H1 (cell line): ENCODE measurements at regions not wholly inside any gene's neighbourhood (a gene's known extent, or its start where the extent isn't known, plus 50 kb on each side); places are given as distances from the start of the nearest gene placed in this dataset.

Source experiments
- CTCF ChIA-PET: fragments of 300-600 bp; sonication (Branson Sonifier 250); formaldehyde crosslinking; loops from one replicate; lab custom pipeline; 2021; ENCODE audit not compliant: partially characterized antibody; lab: Charles Lee
- POLR2A ChIA-PET: fragments of 300-600 bp; sonication (Branson Sonifier 250); formaldehyde crosslinking; loops from one replicate; lab custom pipeline; 2021; ENCODE audit warnings: inconsistent platforms; ENCODE audit not compliant: partially characterized antibody; lab: Charles Lee
- DNase-seq, 2 experiments: peaks; one replicate each; pipeline versions ENCODE4 v3.0.0 to v3.0.0-alpha.2; 2010 to 2022; ENCODE audit warnings: low spot score in 2 of 2, low read depth in 1 of 2, mixed read lengths in 1 of 2
- FAIRE-seq: peaks from 2 replicates; lab custom pipeline; 2011; peaks lifted over from hg19 to GRCh38; lab: Jason Lieb, UNC
- H2AFZ ChIP-seq: 2 replicates; pipeline ENCODE4 v1.8.1; 2012; ENCODE audit warnings: low read length, inconsistent platforms
- H2AK5ac ChIP-seq: 2 replicates; pipeline ENCODE4 v1.6.1; 2013; ENCODE audit warnings: low read depth, low read length
- H2BK120ac ChIP-seq: replicated peaks from 2 replicates; pipeline ENCODE3; 2013; ENCODE audit warnings: low read depth, low read length, inconsistent platforms
- H2BK12ac ChIP-seq: 2 replicates; pipeline ENCODE4 v1.6.1; 2013; ENCODE audit warnings: low read depth, low read length
- H2BK15ac ChIP-seq: 2 replicates; pipeline ENCODE4 v1.6.1; 2013; ENCODE audit warnings: low read length
- H2BK20ac ChIP-seq: 2 replicates; pipeline ENCODE4 v1.6.1; 2013; ENCODE audit warnings: low read length
- H2BK5ac ChIP-seq: 2 replicates; pipeline ENCODE4 v1.6.1; 2013; ENCODE audit warnings: low read depth, low read length
- H3K14ac ChIP-seq: 2 replicates; pipeline ENCODE4 v1.6.1; 2013; ENCODE audit warnings: inconsistent platforms; ENCODE audit not compliant: insufficient read length
- H3K18ac ChIP-seq: 2 replicates; pipeline ENCODE4 v1.6.1; 2013; ENCODE audit warnings: low read length; ENCODE audit errors: extremely low read depth
- H3K23ac ChIP-seq: 2 replicates; pipeline ENCODE4 v1.6.1; 2013; ENCODE audit warnings: inconsistent platforms; ENCODE audit not compliant: insufficient read length
- H3K23me2 ChIP-seq: 2 replicates; pipeline ENCODE4 v1.6.1; 2013; ENCODE audit warnings: low read depth, low read length
- H3K27ac ChIP-seq: 2 replicates; pipeline ENCODE4 v1.6.1; 2011; ENCODE audit warnings: low read depth, low read length, inconsistent platforms
- H3K27me3 ChIP-seq, 4 experiments: replicated peaks in 1 of 4; 1 replicate in 1 of 4; 2 replicates in 3 of 4; pipeline versions ENCODE4 v1.6.1 to v1.8.1; 2011 to 2013; ENCODE audit warnings: low read length in 3 of 4, mild to moderate bottlenecking in 3 of 4, inconsistent platforms in 2 of 4, mixed read lengths in 2 of 4, moderate library complexity in 1 of 4; ENCODE audit not compliant: control insufficient read depth in 3 of 4, insufficient read depth in 3 of 4; ENCODE audit errors: extremely low read depth in 1 of 4
- H3K36me3 ChIP-seq, 4 experiments: 2 replicates each; pipeline versions ENCODE4 v1.6.1 to v1.8.1; 2011 to 2013; ENCODE audit warnings: mild to moderate bottlenecking in 4 of 4, low read length in 3 of 4, moderate library complexity in 2 of 4, control low read depth in 1 of 4, inconsistent platforms in 1 of 4; ENCODE audit not compliant: insufficient read depth in 4 of 4, control insufficient read depth in 2 of 4
- H3K4ac ChIP-seq: replicated peaks from 2 replicates; pipeline ENCODE3; 2013; ENCODE audit warnings: low read length, low read depth, mixed read lengths, inconsistent platforms; ENCODE audit not compliant: insufficient read length
- H3K4me1 ChIP-seq, 4 experiments: replicated peaks in 1 of 4; 1 replicate in 1 of 4; 2 replicates in 3 of 4; pipeline versions ENCODE4 v1.6.1 to v1.8.1; 2011 to 2013; ENCODE audit warnings: low read length in 3 of 4, inconsistent platforms in 2 of 4, mixed read lengths in 1 of 4; ENCODE audit not compliant: insufficient read depth in 4 of 4, control insufficient read depth in 3 of 4
- H3K4me2 ChIP-seq, 2 experiments: 2 replicates each; pipeline versions ENCODE4 v1.6.1 to v1.8.1; 2011 to 2013; ENCODE audit warnings: low read depth in 2 of 2, low read length in 2 of 2, control low read depth in 1 of 2, inconsistent platforms in 1 of 2, mild to moderate bottlenecking in 1 of 2; ENCODE audit not compliant: insufficient read depth in 1 of 2
- H3K4me3 ChIP-seq, 4 experiments: fragments of 200-600, 300-600 bp in 1 of 4; sonication (generic), shearing (Covaris generic), sonication (Bioruptor Twin) in 1 of 4; 2 replicates each; pipeline versions ENCODE4 v1.5.1 to v1.8.1; 2011 to 2016; ENCODE audit warnings: low read length in 4 of 4, low read depth in 3 of 4, control low read depth in 2 of 4, inconsistent platforms in 2 of 4, mild to moderate bottlenecking in 2 of 4, mixed read lengths in 1 of 4, moderate library complexity in 1 of 4; ENCODE audit not compliant: insufficient read depth in 2 of 4; ENCODE audit errors: extremely low read depth in 1 of 4
- H3K56ac ChIP-seq: replicated peaks from 2 replicates; pipeline ENCODE3; 2013; ENCODE audit warnings: low read depth, mild to moderate bottlenecking, mixed read lengths, low read length, inconsistent platforms; ENCODE audit not compliant: insufficient read length
- H3K79me1 ChIP-seq: 2 replicates; pipeline ENCODE4 v1.6.1; 2013; ENCODE audit warnings: low read depth, low read length, control low read depth
- H3K79me2 ChIP-seq, 2 experiments: 2 replicates each; pipeline versions ENCODE4 v1.6.1 to v1.8.1; 2012 to 2013; ENCODE audit warnings: low read length in 2 of 2, mild to moderate bottlenecking in 2 of 2, inconsistent platforms in 1 of 2; ENCODE audit not compliant: insufficient read depth in 2 of 2, control insufficient read depth in 1 of 2
- H3K9ac ChIP-seq, 4 experiments: replicated peaks in 1 of 4; 1 replicate in 1 of 4; 2 replicates in 3 of 4; pipeline versions ENCODE4 v1.6.1 to v1.8.1; 2011 to 2013; ENCODE audit warnings: low read depth in 3 of 4, low read length in 3 of 4, control low read depth in 2 of 4, mild to moderate bottlenecking in 2 of 4, moderate library complexity in 2 of 4, inconsistent platforms in 1 of 4; ENCODE audit errors: extremely low read depth in 1 of 4
- H3K9me3 ChIP-seq, 2 experiments: 2 replicates each; pipeline versions ENCODE4 v1.6.1 to v1.8.1; 2012 to 2013; ENCODE audit warnings: mild to moderate bottlenecking in 2 of 2, moderate library complexity in 2 of 2, control low read depth in 1 of 2, inconsistent platforms in 1 of 2, low read depth in 1 of 2, low read length in 1 of 2, mixed read lengths in 1 of 2; ENCODE audit not compliant: insufficient read depth in 2 of 2
- H4K20me1 ChIP-seq, 2 experiments: replicated peaks in 1 of 2; 2 replicates each; pipeline versions ENCODE3 to v1.8.1; 2011 to 2013; ENCODE audit warnings: inconsistent platforms in 2 of 2, low read length in 2 of 2, mild to moderate bottlenecking in 1 of 2; ENCODE audit not compliant: insufficient read depth in 2 of 2, control insufficient read depth in 1 of 2
- H4K5ac ChIP-seq: 2 replicates; pipeline ENCODE4 v1.6.1; 2013; ENCODE audit warnings: low read length, low read depth, mixed read lengths, inconsistent platforms; ENCODE audit not compliant: insufficient read length
- H4K8ac ChIP-seq: 2 replicates; pipeline ENCODE4 v1.8.0; 2013; ENCODE audit warnings: mild to moderate bottlenecking, moderate library complexity, low read length, inconsistent platforms; ENCODE audit not compliant: insufficient read depth; ENCODE audit errors: extremely low read depth
- H4K91ac ChIP-seq: replicated peaks from 2 replicates; pipeline ENCODE3; 2013; ENCODE audit warnings: low read length, mixed read lengths, inconsistent platforms; ENCODE audit not compliant: insufficient read length
- ATF3 ChIP-seq: IDR thresholded peaks from 2 replicates; pipeline ENCODE4 v1.6.1; 2011; ENCODE audit warnings: low read depth, mild to moderate bottlenecking, low read length; ENCODE audit not compliant: insufficient read depth
- BRCA1 ChIP-seq: IDR thresholded peaks from 2 replicates; pipeline ENCODE4 v1.6.1; 2012; ENCODE audit warnings: low read depth, low read length, improper control_type of control experiment
- CBX5 ChIP-seq: fragments of 300-800, 300-1000 bp; sonication (generic); IDR thresholded peaks from 2 replicates; pipeline ENCODE4 v1.7.1; 2016; ENCODE audit warnings: antibody characterized with exemption, low read length, low read depth
- CTBP2 ChIP-seq: IDR thresholded peaks from 2 replicates; pipeline ENCODE4 v1.7.0; 2011; ENCODE audit warnings: borderline replicate concordance, mild to moderate bottlenecking, moderate library complexity, mixed read lengths, low read length; ENCODE audit not compliant: insufficient read depth, insufficient read length
- GTF2F1 ChIP-seq: IDR thresholded peaks from 2 replicates; pipeline ENCODE4 v1.6.1; 2012; ENCODE audit warnings: low read depth, low read length, improper control_type of control experiment, borderline replicate concordance
- HDAC6 ChIP-seq: IDR thresholded peaks from one replicate; pipeline ENCODE4 v1.7.1; 2012; ENCODE audit warnings: low read depth, mild to moderate bottlenecking, inconsistent platforms, low read length, moderate library complexity
- JUN ChIP-seq: IDR thresholded peaks from 2 replicates; pipeline ENCODE4 v1.6.1; 2011; ENCODE audit warnings: low read depth, mild to moderate bottlenecking, improper control_type of control experiment, low read length
- KDM1A ChIP-seq: fragments of 200-600, 300-600 bp; sonication (generic); IDR thresholded peaks from 2 replicates; pipeline ENCODE4 v1.7.1; 2016; ENCODE audit warnings: mild to moderate bottlenecking, low read length, borderline replicate concordance
- RNF2 ChIP-seq: fragments of 200-900, 300-1000 bp; sonication (generic); IDR thresholded peaks from 2 replicates; pipeline ENCODE4 v1.7.1; 2016; ENCODE audit warnings: borderline replicate concordance, low read depth, mild to moderate bottlenecking, antibody characterized with exemption, low read length; ENCODE audit not compliant: poor library complexity, severe bottlenecking; ENCODE audit errors: missing control alignments
- RXRA ChIP-seq: IDR thresholded peaks from 2 replicates; pipeline ENCODE4 v1.6.1; 2011; ENCODE audit warnings: low read depth, mild to moderate bottlenecking, low read length, moderate library complexity; ENCODE audit not compliant: insufficient read depth
- SIX5 ChIP-seq: IDR thresholded peaks from 2 replicates; pipeline ENCODE4 v1.6.1; 2011; ENCODE audit warnings: mild to moderate bottlenecking, low read depth, low read length
- SRF ChIP-seq: IDR thresholded peaks from 2 replicates; pipeline ENCODE4 v1.6.1; 2011; ENCODE audit warnings: mild to moderate bottlenecking, low read depth, low read length, moderate library complexity
- YY1 ChIP-seq: IDR thresholded peaks from 2 replicates; pipeline ENCODE4 v1.6.1; 2011; ENCODE audit warnings: low read depth, mild to moderate bottlenecking, low read length
- WGBS, 2 experiments: shearing (Covaris generic) in 1 of 2; methylation state at CpG; one replicate each; pipeline versions ENCODE4 v1.1.6 to v1.1.7; 2013 to 2015; ENCODE audit warnings: low lambda C conversion rate in 2 of 2, mixed read lengths in 2 of 2, inconsistent platforms in 1 of 2, low coverage in 1 of 2, missing lambda C conversion rate in 1 of 2; ENCODE audit not compliant: insufficient replicate concordance in 2 of 2, insufficient coverage in 1 of 2, insufficient read length in 1 of 2; ENCODE audit errors: extremely low coverage in 1 of 2, missing lambda C conversion rate in 1 of 2; 5-methylcytosine and 5-hydroxymethylcytosine counted together

DNA sequence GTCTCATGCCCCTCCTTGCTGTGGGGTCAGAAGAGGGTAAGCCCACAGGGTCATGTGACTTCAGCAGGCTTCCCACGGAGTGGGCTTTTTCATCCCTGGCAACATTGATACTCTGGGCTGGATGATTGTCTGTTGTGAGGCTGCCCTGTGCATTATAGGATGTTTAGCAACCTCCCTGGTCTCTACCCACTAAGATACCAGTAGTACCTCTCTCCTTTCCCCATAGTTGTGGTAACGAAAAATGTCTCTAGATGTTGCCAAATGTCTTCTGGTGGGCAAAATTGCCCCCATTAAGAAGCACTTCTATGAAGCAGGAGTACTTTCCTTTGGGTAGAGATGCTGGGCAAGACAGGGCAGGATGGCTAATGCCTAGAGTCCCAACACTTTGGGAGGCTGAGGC lies 232.5 kb upstream of the ZNF217 start:
- ChIA-PET CTCF (interaction anchor here (1.3 kb wide), 1 partner anchor 89 kb away, joined by 3 read pairs; no protein-coding TSS in a partner anchor), POLR2A (no interaction called here)
- Histone ChIP-seq H2BK20ac (no peak overlapping the region), H3K79me1 (no peaks in the 10 kb centered on the region), H3K4me1 (peaks cover 0 to 17% (median 6%) of the 10 kb centered on the region in 4 experiments; a peak in 3 of 7 replicates), H3K79me2 (no peaks in the 10 kb centered on the region), H3K4ac (no peak overlapping the region), H2AFZ (no peak overlapping the region), H2BK12ac (no peak overlapping the region), H3K4me3 (no peak overlapping the region), H3K36me3 (no peaks in the 10 kb centered on the region), H2AK5ac (no peak overlapping the region), H2BK15ac (no peak overlapping the region), H3K23ac (no peak overlapping the region), H4K20me1 (no peaks in the 10 kb centered on the region), H4K91ac (no peak overlapping the region), H3K4me2 (no peak overlapping the region), H3K9ac (no peak overlapping the region), H3K56ac (no peak overlapping the region), H2BK120ac (no peak overlapping the region), H2BK5ac (no peak overlapping the region), H3K27me3 (no peaks in the 10 kb centered on the region), H3K23me2 (no peaks in the 10 kb centered on the region), H4K8ac (no peak overlapping the region), H4K5ac (no peak overlapping the region), H3K18ac (no peak overlapping the region), H3K9me3 (no peaks in the 10 kb centered on the region), H3K14ac (no peak overlapping the region), H3K27ac (no peak overlapping the region)
- WGBS, 2 experiments: 74% methylated on average over 2 of the region's 2 CpGs; no CpG with 5 or more reads in 1 of the 2 experiments
- DNase-seq (no peak), FAIRE-seq (no peak)
- TF ChIP-seq CBX5: no peak
- no peak for TF ChIP-seq SIX5
- no peak for TF ChIP-seq RXRA
- TF ChIP-seq BRCA1: no peak
- TF ChIP-seq HDAC6: no peak
- TF ChIP-seq GTF2F1: no peak
- TF ChIP-seq SRF: no peak
- no peak for TF ChIP-seq KDM1A
- TF ChIP-seq ATF3: no peak
- TF ChIP-seq RNF2: no peak
- TF ChIP-seq JUN: no peak
- TF ChIP-seq YY1: no peak
- TF ChIP-seq CTBP2: no peak
